ENCODE measurements at regions not wholly inside any gene's neighbourhood (a gene's known extent, or its start where the extent isn't known, plus 50 kb on each side); places are given as distances from the start of the nearest gene placed in this dataset.

- intact Hi-C loops (cut with micrococcal nuclease), result no loop called here
- no peaks in the 10 kb centered on the region for H3K27me3 Mint-ChIP-seq
- H3K4me3 Mint-ChIP-seq, result no peak overlapping the region
- POLR2A ChIA-PET, result no interaction called here
- TF ChIP-seq CTCF (IDR thresholded peaks at IDR 0.05), result no peak
- no peaks in the 10 kb centered on the region for H3K9me3 Mint-ChIP-seq
- DNase-seq (no peak), ATAC-seq (ENCODE audit: low read depth) (no peak)
- H3K36me3 Mint-ChIP-seq (ENCODE audit: low read depth), result no peaks in the 10 kb centered on the region
- no peak overlapping the region for H3K27ac Mint-ChIP-seq
- no peaks in the 10 kb centered on the region for H3K4me1 Mint-ChIP-seq
- CTCF ChIA-PET, result no interaction called here
These were observed 206.0 kb downstream of the GLI2 start for GRCh38 chr2:120941571-120942120.

- Mint-ChIP-seq H3K27me3 (no peaks in the 10 kb centered on the region), H3K4me3 (no peak overlapping the region), H3K27ac (no peak overlapping the region), H3K9me3 (no peaks in the 10 kb centered on the region), H3K36me3 (ENCODE audit: low read depth) (no peaks in the 10 kb centered on the region), H3K4me1 (no peaks in the 10 kb centered on the region)
- DNase-seq (no peak), ATAC-seq (ENCODE audit: low read depth) (no peak)
- CTCF ChIA-PET, result no interaction called here
- no peak for TF ChIP-seq CTCF (IDR thresholded peaks at IDR 0.05)
- intact Hi-C loops (cut with micrococcal nuclease), result no loop called here
- POLR2A ChIA-PET, result no interaction called here
These were observed 207.0 kb downstream of the GLI2 start for GRCh38 chr2:120942658-120943057.

- no peak overlapping the region for H3K27ac Mint-ChIP-seq
- H3K27me3 Mint-ChIP-seq, result no peaks in the 10 kb centered on the region
- H3K9me3 Mint-ChIP-seq, result no peaks in the 10 kb centered on the region
- no peaks in the 10 kb centered on the region for H3K4me1 Mint-ChIP-seq
- DNase-seq (no peak), ATAC-seq (ENCODE audit: low read depth) (no peak)
- intact Hi-C loops (cut with micrococcal nuclease), result no loop called here
- POLR2A ChIA-PET, result no interaction called here
- no peaks in the 10 kb centered on the region for H3K36me3 Mint-ChIP-seq (ENCODE audit: low read depth)
- CTCF ChIA-PET, result no interaction called here
- no peak overlapping the region for H3K4me3 Mint-ChIP-seq
- TF ChIP-seq CTCF (IDR thresholded peaks at IDR 0.05), result no peak
These were observed 207.9 kb downstream of the GLI2 start for GRCh38 chr2:120943403-120944034.

- Mint-ChIP-seq H3K27ac (no peak overlapping the region), H3K4me3 (no peak overlapping the region), H3K9me3 (no peaks in the 10 kb centered on the region), H3K36me3 (ENCODE audit: low read depth) (no peaks in the 10 kb centered on the region), H3K4me1 (no peaks in the 10 kb centered on the region), H3K27me3 (no peaks in the 10 kb centered on the region)
- ChIA-PET CTCF (no interaction called here), POLR2A (no interaction called here)
- ATAC-seq (ENCODE audit: low read depth), result no peak
- DNase-seq, result no peak
- intact Hi-C loops (cut with micrococcal nuclease), result no loop called here
- no peak for TF ChIP-seq CTCF (IDR thresholded peaks at IDR 0.05)
These were observed 208.9 kb downstream of the GLI2 start for GRCh38 chr2:120944575-120944974.

GRCh38 chr2:120945091-120945490 lies 209.4 kb downstream of the GLI2 start:
- no peaks in the 10 kb centered on the region for H3K4me1 Mint-ChIP-seq
- POLR2A ChIA-PET, result no interaction called here
- no peak overlapping the region for H3K27ac Mint-ChIP-seq
- DNase-seq, result no peak
- no peaks in the 10 kb centered on the region for H3K27me3 Mint-ChIP-seq
- no peak overlapping the region for H3K4me3 Mint-ChIP-seq
- CTCF ChIA-PET, result no interaction called here
- H3K9me3 Mint-ChIP-seq, result no peaks in the 10 kb centered on the region
- intact Hi-C loops (cut with micrococcal nuclease), result no loop called here
- H3K36me3 Mint-ChIP-seq (ENCODE audit: low read depth), result no peaks in the 10 kb centered on the region
- TF ChIP-seq CTCF (IDR thresholded peaks at IDR 0.05), result no peak
- no peak for ATAC-seq (ENCODE audit: low read depth)
